H7 (cell line): ENCODE measurements at regions not wholly inside any gene's neighbourhood (a gene's known extent, or its start where the extent isn't known, plus 50 kb on each side); places are given as distances from the start of the nearest gene placed in this dataset.
A peak's percentile ranks its signal among the peaks of the same experiment; 100 is the strongest.
"Not testable (repeated sequence)": the region's sequence is repeated elsewhere in the genome, so short reads cannot be mapped to it uniquely, and the experiment has no call there.

Experiments
- DNase-seq: peaks from one replicate; pipeline ENCODE4 v3.0.0; 2012
- H3K27me3 ChIP-seq: 2 replicates; pipeline ENCODE4 v1.6.0; 2011; ENCODE audit warnings: mild to moderate bottlenecking, low read length; ENCODE audit not compliant: control insufficient read depth, insufficient read depth
- H3K36me3 ChIP-seq: replicated peaks from 2 replicates; pipeline ENCODE4 v1.5.1; 2011; ENCODE audit warnings: low read length; ENCODE audit not compliant: control insufficient read depth, insufficient read depth
- H3K4me3 ChIP-seq: 2 replicates; pipeline ENCODE4 v1.5.1; 2011; ENCODE audit warnings: low read depth, mild to moderate bottlenecking, control low read depth, low read length, moderate library complexity; ENCODE audit not compliant: insufficient read depth

- Histone ChIP-seq H3K36me3 (no peaks in the 10 kb centered on the region), H3K27me3 (no peaks in the 10 kb centered on the region), H3K4me3 (no peak overlapping the region)
- no peak for DNase-seq
Measured at GRCh38 chr13:58706421-58706820, 1074.9 kb downstream of the PCDH17 start.

- peak; percentile 25 for DNase-seq
- Histone ChIP-seq H3K36me3 (no peaks in the 10 kb centered on the region), H3K27me3 (no peaks in the 10 kb centered on the region), H3K4me3 (no peak overlapping the region)
Measured at GRCh38 chr13:58712191-58712590, 1080.6 kb downstream of the PCDH17 start.

DNA sequence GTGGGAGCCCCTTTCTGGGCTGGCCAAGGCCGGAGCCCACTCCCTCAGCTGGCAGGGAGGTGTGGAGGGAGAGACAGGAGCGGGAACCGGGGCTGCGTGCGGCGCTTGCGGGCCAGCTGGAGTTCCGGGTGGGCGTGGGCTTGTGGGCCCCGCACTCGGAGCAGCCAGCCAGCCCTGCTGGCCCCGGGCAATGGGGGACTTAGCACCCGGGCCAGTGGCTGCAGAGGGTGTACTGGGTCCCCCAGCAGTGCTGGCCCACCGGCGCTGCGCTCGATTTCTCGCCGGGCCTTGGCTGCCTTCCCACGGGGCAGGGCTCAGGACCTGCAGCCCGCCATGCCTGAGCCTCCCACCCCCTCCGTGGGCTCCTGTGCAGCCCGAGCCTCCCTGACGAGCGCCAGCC, 1082.5 kb downstream of the PCDH17 start:
- not testable (repeated sequence) for DNase-seq, H3K36me3 ChIP-seq

GRCh38 chr13:58721273-58721672, 1089.7 kb downstream of the PCDH17 start:
- H3K27me3 ChIP-seq = no peaks in the 10 kb centered on the region
- DNase-seq = no peak
- no peaks in the 10 kb centered on the region for H3K36me3 ChIP-seq
- H3K4me3 ChIP-seq = no peak overlapping the region

More for the DNA sequence above, 1082.5 kb downstream of the PCDH17 start:
- H3K27me3 ChIP-seq, H3K4me3 ChIP-seq: not testable (repeated sequence)

GRCh38 chr13:58728126-58728525, 1096.6 kb downstream of the PCDH17 start:
- Histone ChIP-seq H3K27me3 (no peaks in the 10 kb centered on the region), H3K36me3 (no peaks in the 10 kb centered on the region)
- no peak for DNase-seq

GRCh38 chr13:58729361-58729760, 1097.8 kb downstream of the PCDH17 start:
- no peaks in the 10 kb centered on the region for H3K36me3 ChIP-seq
- no peak overlapping the region for H3K4me3 ChIP-seq
- DNase-seq = no peak
- no peaks in the 10 kb centered on the region for H3K27me3 ChIP-seq

More at GRCh38 chr13:58728126-58728525, 1096.6 kb downstream of the PCDH17 start:
- no peak overlapping the region for H3K4me3 ChIP-seq

- no peaks in the 10 kb centered on the region for H3K27me3 ChIP-seq
- H3K36me3 ChIP-seq = no peaks in the 10 kb centered on the region
- DNase-seq = no peak
- H3K4me3 ChIP-seq = no peak overlapping the region
Measured at GRCh38 chr13:58744686-58745085, 1113.1 kb downstream of the PCDH17 start.

GRCh38 chr13:58767566-58767965, 1136.0 kb downstream of the PCDH17 start:
- no peaks in the 10 kb centered on the region for H3K36me3 ChIP-seq
- DNase-seq = no peak
- H3K27me3 ChIP-seq = no peaks in the 10 kb centered on the region
- H3K4me3 ChIP-seq = no peak overlapping the region

DNA sequence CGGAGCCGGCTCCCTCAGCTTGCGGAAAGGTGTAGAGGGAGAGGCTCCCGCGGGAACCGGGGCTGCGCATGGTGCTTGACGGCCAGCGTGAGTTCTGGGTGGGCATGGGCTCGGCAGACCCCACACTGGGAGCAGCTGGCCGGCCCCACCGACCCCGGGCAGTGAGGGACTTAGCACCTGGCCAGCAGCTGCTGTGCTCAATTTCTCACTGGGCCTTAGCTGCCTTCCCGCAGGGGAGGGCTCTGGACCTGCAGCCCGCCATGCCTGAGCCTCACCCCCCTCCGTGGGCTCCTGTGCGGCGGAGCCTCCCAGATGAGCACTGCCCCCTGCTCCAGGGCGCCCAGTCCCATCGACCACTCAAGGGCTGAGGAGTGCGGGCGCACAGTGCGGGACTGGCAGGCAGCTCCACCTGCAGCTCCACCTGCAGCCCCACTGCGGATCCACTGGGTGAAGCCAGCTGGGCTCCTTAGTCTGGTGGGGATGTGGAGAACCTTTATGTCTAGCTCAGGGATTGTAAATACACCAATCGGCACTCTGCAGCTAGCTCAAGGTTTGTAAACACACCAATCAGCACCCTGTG, 1141.8 kb downstream of the PCDH17 start:
- no peaks in the 10 kb centered on the region for H3K27me3 ChIP-seq
- no peaks in the 10 kb centered on the region for H3K36me3 ChIP-seq
- no peak overlapping the region for H3K4me3 ChIP-seq
- no peak for DNase-seq

GRCh38 chr13:58782736-58783135, 1151.2 kb downstream of the PCDH17 start:
- no peak for DNase-seq
- no peaks in the 10 kb centered on the region for H3K36me3 ChIP-seq
- H3K27me3 ChIP-seq = no peaks in the 10 kb centered on the region
- no peak overlapping the region for H3K4me3 ChIP-seq

DNA sequence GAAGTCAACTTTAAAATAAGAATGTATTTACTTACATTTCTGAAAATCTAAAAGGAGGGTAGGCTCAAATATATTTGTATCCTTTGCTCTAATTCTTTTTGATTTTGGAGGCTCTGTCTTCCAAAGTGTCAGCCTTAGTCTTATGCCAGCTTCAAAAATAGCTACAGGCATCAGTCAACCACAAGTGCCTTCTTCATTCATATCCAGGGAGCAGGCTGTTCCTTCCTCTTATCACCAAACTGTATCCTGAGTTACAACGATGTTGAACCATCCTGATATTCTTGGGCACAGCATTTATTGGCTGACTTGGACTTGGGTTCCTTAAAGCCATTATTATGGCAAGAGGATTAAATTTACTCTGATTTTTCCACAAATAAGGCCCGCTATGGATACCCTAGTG, 1161.3 kb downstream of the PCDH17 start:
- Histone ChIP-seq H3K36me3 (no peaks in the 10 kb centered on the region), H3K4me3 (no peak overlapping the region), H3K27me3 (no peaks in the 10 kb centered on the region)
- DNase-seq = no peak

GRCh38 chr13:58795715-58796114, 1164.2 kb downstream of the PCDH17 start:
- H3K27me3 ChIP-seq = no peaks in the 10 kb centered on the region
- H3K36me3 ChIP-seq = no peaks in the 10 kb centered on the region
- no peak overlapping the region for H3K4me3 ChIP-seq
- no peak for DNase-seq

GRCh38 chr13:58804832-58805231, 1173.3 kb downstream of the PCDH17 start:
- DNase-seq = no peak
- H3K4me3 ChIP-seq = no peak overlapping the region
- H3K27me3 ChIP-seq = no peaks in the 10 kb centered on the region
- no peaks in the 10 kb centered on the region for H3K36me3 ChIP-seq

GRCh38 chr13:58806401-58806800, 1174.9 kb downstream of the PCDH17 start:
- no peaks in the 10 kb centered on the region for H3K27me3 ChIP-seq
- H3K4me3 ChIP-seq = no peak overlapping the region
- no peak for DNase-seq
- no peaks in the 10 kb centered on the region for H3K36me3 ChIP-seq

- Histone ChIP-seq H3K4me3 (no peak overlapping the region), H3K36me3 (no peaks in the 10 kb centered on the region), H3K27me3 (no peaks in the 10 kb centered on the region)
- no peak for DNase-seq
Measured at GRCh38 chr13:58823701-58824100, 1192.2 kb downstream of the PCDH17 start.

DNA sequence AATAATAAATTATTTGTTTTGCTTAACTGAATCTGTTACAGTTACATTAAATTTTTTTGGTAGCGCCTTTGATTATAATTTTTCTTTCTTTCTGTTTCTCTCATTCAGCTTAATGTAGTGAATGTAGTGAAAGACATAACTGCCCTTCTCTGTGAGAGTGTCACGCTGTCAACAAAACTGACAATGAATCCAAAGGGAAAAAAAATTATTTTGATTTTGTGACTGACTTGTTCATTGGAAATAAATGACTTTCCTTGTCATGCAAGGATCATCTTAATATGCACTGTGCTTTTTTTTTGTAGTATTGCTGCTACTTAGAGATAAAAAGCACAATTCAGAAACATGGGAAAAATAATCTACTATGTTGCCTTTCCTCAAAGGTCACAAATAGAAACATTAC, 1196.4 kb downstream of the PCDH17 start:
- DNase-seq = no peak
- Histone ChIP-seq H3K4me3 (no peak overlapping the region), H3K27me3 (no peaks in the 10 kb centered on the region), H3K36me3 (no peaks in the 10 kb centered on the region)
